Esophagus muscularis mucosa (tissue), 4 donors: ENCODE measurements at regions not wholly inside any gene's neighbourhood (a gene's known extent, or its start where the extent isn't known, plus 50 kb on each side); places are given as distances from the start of the nearest gene placed in this dataset.

Experiments used
- DNase-seq: peaks from one replicate; pipeline ENCODE4 v3.0.0-alpha.2; 2017; ENCODE audit errors: extremely low spot score
- H3K27ac ChIP-seq, 4 donors: fragments of 200-600 bp; sonication (generic); replicated peaks in 1 of 4; 1 replicate in 3 of 4; 2 replicates in 1 of 4; pipeline ENCODE4 v1.5.1; 2016 to 2019; ENCODE audit warnings: mild to moderate bottlenecking in 1 of 4
- H3K27me3 ChIP-seq, 4 donors: fragments of 200-600 bp; sonication (generic); one replicate each; pipeline versions ENCODE4 v1.5.1 to v1.6.0; 2016 to 2019
- H3K36me3 ChIP-seq, 4 donors: fragments of 200-600 bp; sonication (generic); one replicate each; pipeline ENCODE4 v1.5.1; 2016 to 2019
- H3K4me1 ChIP-seq, 4 donors: fragments of 200-600 bp; sonication (generic); one replicate each; pipeline ENCODE4 v1.5.1; 2016 to 2019
- H3K4me3 ChIP-seq, 4 donors: fragments of 200-600 bp; sonication (generic); 1 replicate in 2 of 4; 2 replicates in 2 of 4; pipeline ENCODE4 v1.5.1; 2016 to 2019; ENCODE audit warnings: mild to moderate bottlenecking in 4 of 4, moderate library complexity in 1 of 4
- H3K9me3 ChIP-seq, 4 donors: fragments of 200-600 bp; sonication (generic); 1 replicate in 3 of 4; 2 replicates in 1 of 4; pipeline ENCODE4 v1.5.1; 2016 to 2019
- CTCF ChIP-seq, 3 experiments: fragments of 200-600 bp in 2 of 3; fragments of 450-650 bp in 1 of 3; sonication (generic) in 2 of 3; IDR thresholded peaks; one replicate each; pipeline ENCODE4 v1.5.1; 2017 to 2019; ENCODE audit warnings: antibody characterized with exemption in 3 of 3, mild to moderate bottlenecking in 2 of 3, moderate library complexity in 1 of 3
- EP300 ChIP-seq: sonication (generic); formaldehyde crosslinking; IDR thresholded peaks from one replicate; pipeline ENCODE4 v1.6.1; 2017; ENCODE audit warnings: antibody characterized with exemption
- POLR2A ChIP-seq: fragments of 450-650 bp; IDR thresholded peaks from one replicate; pipeline ENCODE4 v1.6.1; 2017; ENCODE audit warnings: antibody characterized with exemption, moderate library complexity, mild to moderate bottlenecking, low read depth
- POLR2AphosphoS5 ChIP-seq, 2 donors: sonication (generic); formaldehyde crosslinking; IDR thresholded peaks; one replicate each; pipeline ENCODE4 v1.6.1; 2017; ENCODE audit warnings: antibody characterized with exemption in 2 of 2
- WGBS: methylation state at CpG from one replicate; pipeline ENCODE4 v1.1.5; 2018; 5-methylcytosine and 5-hydroxymethylcytosine counted together
- intact Hi-C: fragments of 100-400 bp; cut with DNase I; formaldehyde crosslinking; loops from one replicate; pipeline ENCODE4 v1.15.1; 2023

GRCh38 chr20:39668038-39668437 is 705.9 kb downstream of the DHX35 start:
- no peak overlapping the region for H3K4me3 ChIP-seq
- H3K27ac ChIP-seq, result no peak overlapping the region
- WGBS, result 71% methylated on average over 3 of the region's 3 CpGs
- H3K27me3 ChIP-seq, result no peaks in the 10 kb centered on the region
- intact Hi-C loops, result no loop called here
- TF ChIP-seq POLR2A, result no peak
- TF ChIP-seq POLR2AphosphoS5 (IDR thresholded peaks at IDR 0.05), result no peak
- no peak for TF ChIP-seq EP300
- TF ChIP-seq CTCF (IDR thresholded peaks at IDR 0.05), result no peak
- no peaks in the 10 kb centered on the region for H3K36me3 ChIP-seq
- no peak for DNase-seq
- H3K9me3 ChIP-seq, result no peaks in the 10 kb centered on the region
- H3K4me1 ChIP-seq, result no peaks in the 10 kb centered on the region

GRCh38 chr20:39661833-39662232 is 699.7 kb downstream of the DHX35 start:
- H3K9me3 ChIP-seq, result no peaks in the 10 kb centered on the region
- TF ChIP-seq CTCF (IDR thresholded peaks at IDR 0.05), result no peak
- no peak for TF ChIP-seq EP300
- TF ChIP-seq POLR2A, result no peak
- no peak for TF ChIP-seq POLR2AphosphoS5 (IDR thresholded peaks at IDR 0.05)
- WGBS, result 53% methylated on average over 1 of the region's 1 CpG
- no peak overlapping the region for H3K27ac ChIP-seq
- intact Hi-C loops, result no loop called here
- H3K4me3 ChIP-seq, result no peak overlapping the region
- H3K36me3 ChIP-seq, result no peaks in the 10 kb centered on the region
- H3K4me1 ChIP-seq, result no peaks in the 10 kb centered on the region
- DNase-seq, result no peak
- H3K27me3 ChIP-seq, result no peaks in the 10 kb centered on the region

- no peaks in the 10 kb centered on the region for H3K4me1 ChIP-seq
- TF ChIP-seq POLR2AphosphoS5 (IDR thresholded peaks at IDR 0.05) (no peak), EP300 (no peak), POLR2A (no peak), CTCF (IDR thresholded peaks at IDR 0.05) (no peak)
- no peaks in the 10 kb centered on the region for H3K9me3 ChIP-seq
- no peaks in the 10 kb centered on the region for H3K36me3 ChIP-seq
- intact Hi-C loops, result no loop called here
- no peaks in the 10 kb centered on the region for H3K27me3 ChIP-seq
- 97% methylated on average over 2 of the region's 2 CpGs for WGBS
- H3K27ac ChIP-seq, result no peak overlapping the region
- no peak overlapping the region for H3K4me3 ChIP-seq
- no peak for DNase-seq
Observed at GRCh38 chr20:39660965-39661364, 698.8 kb downstream of the DHX35 start.

GRCh38 chr20:39660226-39660625 is 698.1 kb downstream of the DHX35 start:
- DNase-seq, result no peak
- Histone ChIP-seq H3K27me3 (no peaks in the 10 kb centered on the region), H3K27ac (no peak overlapping the region), H3K4me3 (no peak overlapping the region), H3K9me3 (no peaks in the 10 kb centered on the region), H3K36me3 (no peaks in the 10 kb centered on the region), H3K4me1 (no peaks in the 10 kb centered on the region)
- intact Hi-C loops, result no loop called here
- WGBS, result 94% methylated on average over 1 of the region's 1 CpG
- no peak for TF ChIP-seq CTCF (IDR thresholded peaks at IDR 0.05)
- no peak for TF ChIP-seq POLR2AphosphoS5 (IDR thresholded peaks at IDR 0.05)
- TF ChIP-seq EP300, result no peak
- TF ChIP-seq POLR2A, result no peak

- no peaks in the 10 kb centered on the region for H3K9me3 ChIP-seq
- H3K4me3 ChIP-seq, result no peak overlapping the region
- no peak for DNase-seq
- intact Hi-C loops, result no loop called here
- H3K36me3 ChIP-seq, result no peaks in the 10 kb centered on the region
- H3K27ac ChIP-seq, result no peak overlapping the region
- no peaks in the 10 kb centered on the region for H3K27me3 ChIP-seq
- peaks cover 0 to 4% (median 2%) of the 10 kb centered on the region in 4 donors for H3K4me1 ChIP-seq
- TF ChIP-seq POLR2AphosphoS5 (IDR thresholded peaks at IDR 0.05) (no peak), EP300 (no peak), CTCF (IDR thresholded peaks at IDR 0.05) (no peak), POLR2A (no peak)
- 81% methylated on average over 9 of the region's 9 CpGs for WGBS
Observed at GRCh38 chr20:39658662-39659409, 696.7 kb downstream of the DHX35 start.
